Vagina (tissue), 2 donors: ENCODE measurements at regions not wholly inside any gene's neighbourhood (a gene's known extent, or its start where the extent isn't known, plus 50 kb on each side); places are given as distances from the start of the nearest gene placed in this dataset.

ENCODE experiments used
- DNase-seq, 2 donors: peaks; one replicate each; pipeline ENCODE4 v3.0.0-alpha.2; 2017; ENCODE audit errors: extremely low spot score in 2 of 2
- H3K27ac ChIP-seq: fragments of 200-600 bp; sonication (generic); one replicate; pipeline ENCODE4 v1.5.1; 2019
- H3K27me3 ChIP-seq: fragments of 200-600 bp; sonication (generic); one replicate; pipeline ENCODE4 v1.5.1; 2019
- H3K36me3 ChIP-seq, 2 donors: fragments of 200-600 bp; sonication (generic); one replicate each; pipeline ENCODE4 v1.5.1; 2017 to 2019
- H3K4me1 ChIP-seq: fragments of 200-600 bp; sonication (generic); one replicate; pipeline ENCODE4 v1.5.1; 2019
- H3K4me3 ChIP-seq, 2 donors: fragments of 200-600 bp; sonication (generic); 1 replicate in 1 of 2; 2 replicates in 1 of 2; pipeline ENCODE4 v1.5.1; 2016 to 2019
- H3K9me3 ChIP-seq: fragments of 200-600 bp; sonication (generic); one replicate; pipeline ENCODE4 v1.5.1; 2019
- CTCF ChIP-seq, 3 experiments: fragments of 450-650 bp in 2 of 3; fragments of 200-600 bp in 1 of 3; sonication (generic) in 1 of 3; IDR thresholded peaks; one replicate each; pipeline ENCODE4 v1.5.1; 2017 to 2019; ENCODE audit warnings: antibody characterized with exemption in 3 of 3, mild to moderate bottlenecking in 2 of 3, moderate library complexity in 2 of 3
- POLR2A ChIP-seq, 2 donors: fragments of 450-650 bp; IDR thresholded peaks; one replicate each; pipeline ENCODE4 v1.6.1; 2017; ENCODE audit warnings: antibody characterized with exemption in 2 of 2, mild to moderate bottlenecking in 2 of 2, moderate library complexity in 2 of 2
- POLR2AphosphoS5 ChIP-seq, 2 donors: sonication (generic); formaldehyde crosslinking; IDR thresholded peaks; one replicate each; pipeline ENCODE4 v1.9.0; 2017; ENCODE audit warnings: antibody characterized with exemption in 2 of 2, mild to moderate bottlenecking in 2 of 2, low read depth in 1 of 2; ENCODE audit not compliant: insufficient read depth in 1 of 2
- intact Hi-C: fragments of 100-400 bp; cut with DNase I; formaldehyde crosslinking; loops from one replicate; pipeline ENCODE4 v1.15.1; 2023

- no peak for TF ChIP-seq POLR2A (IDR thresholded peaks at IDR 0.05)
- no peak for TF ChIP-seq POLR2AphosphoS5 (IDR thresholded peaks at IDR 0.05; ENCODE audit: insufficient read depth in 1 of 2, low read depth in 1 of 2)
- TF ChIP-seq CTCF (IDR thresholded peaks at IDR 0.05), result no peak
Observed at GRCh38 chr12:114616081-114616480, 67.9 kb downstream of the TBX3 start.

GRCh38 chr12:114614040-114614439 lies 69.9 kb downstream of the TBX3 start:
- no peak overlapping the region for H3K27ac ChIP-seq
- TF ChIP-seq CTCF (IDR thresholded peaks at IDR 0.05) (no peak), POLR2A (IDR thresholded peaks at IDR 0.05) (no peak), POLR2AphosphoS5 (IDR thresholded peaks at IDR 0.05; ENCODE audit: insufficient read depth in 1 of 2, low read depth in 1 of 2) (no peak)
- intact Hi-C loops, result no loop called here
- no peak for DNase-seq
- H3K4me1 ChIP-seq, result no peaks in the 10 kb centered on the region
- H3K27me3 ChIP-seq, result no peaks in the 10 kb centered on the region
- no peaks in the 10 kb centered on the region for H3K36me3 ChIP-seq
- no peak overlapping the region for H3K4me3 ChIP-seq
- H3K9me3 ChIP-seq, result no peaks in the 10 kb centered on the region

More at GRCh38 chr12:114616081-114616480, 67.9 kb downstream of the TBX3 start:
- Histone ChIP-seq H3K4me1 (no peaks in the 10 kb centered on the region), H3K9me3 (no peaks in the 10 kb centered on the region), H3K27me3 (no peaks in the 10 kb centered on the region), H3K4me3 (no peak overlapping the region), H3K27ac (no peak overlapping the region), H3K36me3 (no peaks in the 10 kb centered on the region)
- intact Hi-C loops, result no loop called here
- DNase-seq, result no peak

DNA sequence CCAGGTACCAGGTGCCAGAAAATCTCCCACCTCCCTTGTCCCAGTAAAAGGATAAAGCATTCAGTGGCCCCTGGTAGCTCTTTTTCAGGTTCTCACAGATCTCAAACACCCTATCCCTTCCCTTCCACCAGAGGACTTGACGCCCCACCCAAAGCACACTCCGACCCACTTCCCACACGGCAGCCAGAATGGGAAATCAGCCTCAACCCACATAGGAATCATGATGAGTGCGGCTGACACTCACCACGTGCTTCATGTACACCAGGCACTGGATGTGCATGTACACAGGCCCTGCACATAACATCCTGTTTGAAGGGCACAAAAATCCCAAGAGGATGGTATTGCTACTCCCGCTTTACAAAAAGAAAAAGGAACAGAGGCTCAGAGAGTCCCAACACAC lies 71.9 kb downstream of the TBX3 start:
- TF ChIP-seq CTCF (IDR thresholded peaks at IDR 0.05) (no peak), POLR2A (IDR thresholded peaks at IDR 0.05) (no peak), POLR2AphosphoS5 (IDR thresholded peaks at IDR 0.05; ENCODE audit: insufficient read depth in 1 of 2, low read depth in 1 of 2) (no peak)
- no peaks in the 10 kb centered on the region for H3K36me3 ChIP-seq
- H3K27me3 ChIP-seq, result no peaks in the 10 kb centered on the region
- no peak for DNase-seq
- no peak overlapping the region for H3K4me3 ChIP-seq
- no peaks in the 10 kb centered on the region for H3K9me3 ChIP-seq
- H3K27ac ChIP-seq, result no peak overlapping the region
- intact Hi-C loops, result no loop called here
- H3K4me1 ChIP-seq, result no peaks in the 10 kb centered on the region

DNA sequence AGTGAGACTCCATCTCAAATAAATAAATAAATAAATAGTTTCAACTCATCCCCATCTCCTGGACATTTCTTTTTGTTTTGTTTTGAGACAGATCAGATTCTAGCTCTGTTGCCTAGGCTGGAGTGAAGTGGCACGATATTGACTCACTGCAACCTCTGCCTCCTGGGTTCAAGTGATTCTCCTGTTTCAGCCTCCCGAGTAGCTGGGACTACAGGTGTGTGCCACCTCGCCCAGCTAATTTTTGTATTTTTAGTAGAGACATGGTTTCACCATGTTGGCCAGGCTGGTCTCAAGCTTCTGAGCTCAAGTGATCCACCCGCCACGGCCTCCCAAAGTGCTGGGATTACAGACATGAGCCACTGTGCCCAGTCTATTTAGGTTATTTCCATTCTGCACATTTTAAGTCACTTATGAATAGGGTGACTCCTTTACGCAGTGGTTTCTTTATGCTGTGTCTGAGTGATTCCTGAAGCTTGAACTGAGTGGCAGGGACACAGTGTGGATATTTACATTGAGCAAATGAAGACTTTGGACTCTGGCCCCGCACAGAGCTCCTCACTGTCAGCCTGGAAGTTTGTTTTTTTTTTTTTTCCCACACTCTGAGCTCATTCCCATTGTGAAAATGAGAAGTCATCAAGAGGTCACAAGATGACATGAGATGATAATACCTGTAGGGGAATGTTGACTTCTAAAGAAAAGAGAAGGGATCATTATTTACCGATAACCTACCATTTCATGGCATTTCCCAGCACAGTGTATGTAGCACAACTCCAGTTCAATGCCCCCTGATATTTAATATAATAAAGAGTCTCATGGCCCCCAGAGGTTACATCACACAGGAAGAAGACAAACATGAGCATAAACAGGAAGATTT lies 72.6 kb downstream of the TBX3 start:
- H3K27me3 ChIP-seq, result no peaks in the 10 kb centered on the region
- intact Hi-C loops, result no loop called here
- no peaks in the 10 kb centered on the region for H3K9me3 ChIP-seq
- no peak overlapping the region for H3K4me3 ChIP-seq
- no peak for DNase-seq
- no peaks in the 10 kb centered on the region for H3K4me1 ChIP-seq
- H3K27ac ChIP-seq, result no peak overlapping the region
- H3K36me3 ChIP-seq, result no peaks in the 10 kb centered on the region
- no peak for TF ChIP-seq CTCF (IDR thresholded peaks at IDR 0.05)
- TF ChIP-seq POLR2AphosphoS5 (IDR thresholded peaks at IDR 0.05; ENCODE audit: insufficient read depth in 1 of 2, low read depth in 1 of 2), result no peak
- no peak for TF ChIP-seq POLR2A (IDR thresholded peaks at IDR 0.05)

DNA sequence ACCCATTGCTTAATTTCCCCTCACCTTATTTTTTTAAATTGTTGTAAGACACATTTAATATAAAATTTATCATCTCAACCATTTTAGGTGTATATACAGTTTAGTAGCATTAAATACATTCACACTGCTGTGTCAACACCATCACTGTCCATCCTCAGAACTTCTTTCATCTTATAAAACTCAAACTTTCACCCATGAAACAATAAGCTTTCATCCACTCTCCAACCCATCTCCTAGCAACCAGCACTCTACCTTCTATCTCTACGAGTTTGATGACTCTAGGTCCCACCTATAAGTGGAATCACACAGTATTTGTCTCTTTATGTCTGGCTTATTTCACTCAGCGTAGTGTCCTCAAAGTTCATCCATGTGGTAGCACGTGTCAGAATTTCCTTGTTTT lies 75.5 kb downstream of the TBX3 start:
- DNase-seq, result no peak
- intact Hi-C loops, result no loop called here
- Histone ChIP-seq H3K9me3 (no peaks in the 10 kb centered on the region), H3K4me1 (no peaks in the 10 kb centered on the region), H3K36me3 (no peaks in the 10 kb centered on the region), H3K27ac (no peak overlapping the region), H3K4me3 (no peak overlapping the region), H3K27me3 (no peaks in the 10 kb centered on the region)
- no peak for TF ChIP-seq CTCF (IDR thresholded peaks at IDR 0.05)
- TF ChIP-seq POLR2AphosphoS5 (IDR thresholded peaks at IDR 0.05; ENCODE audit: insufficient read depth in 1 of 2, low read depth in 1 of 2), result no peak
- no peak for TF ChIP-seq POLR2A (IDR thresholded peaks at IDR 0.05)
